Endodermal cell (in vitro differentiated cells): ENCODE measurements at regions not wholly inside any gene's neighbourhood (a gene's known extent, or its start where the extent isn't known, plus 50 kb on each side); places are given as distances from the start of the nearest gene placed in this dataset.

Source experiments
- DNase-seq: peaks from one replicate; pipeline ENCODE4 v3.0.0-alpha.2; 2017
- H3K27ac ChIP-seq: 2 replicates; pipeline ENCODE4 v1.5.1; 2013; ENCODE audit warnings: mild to moderate bottlenecking, low read depth, low read length, moderate library complexity
- H3K27me3 ChIP-seq: 2 replicates; pipeline ENCODE4 v1.6.1; 2013; ENCODE audit warnings: mild to moderate bottlenecking, low read length, moderate library complexity; ENCODE audit not compliant: insufficient read depth, control insufficient read depth, poor library complexity, severe bottlenecking
- H3K36me3 ChIP-seq: 2 replicates; pipeline ENCODE4 v1.7.0; 2013; ENCODE audit warnings: mild to moderate bottlenecking, low read length, moderate library complexity; ENCODE audit not compliant: control insufficient read depth, insufficient read depth
- H3K4me1 ChIP-seq: one replicate; pipeline ENCODE4 v1.7.0; 2013; ENCODE audit warnings: low read length; ENCODE audit not compliant: control insufficient read depth, insufficient read depth
- H3K4me3 ChIP-seq: 2 replicates; pipeline ENCODE4 v1.5.1; 2013; ENCODE audit warnings: mild to moderate bottlenecking, low read length, moderate library complexity
- H3K9ac ChIP-seq: 2 replicates; pipeline ENCODE4 v1.6.1; 2013; ENCODE audit warnings: mild to moderate bottlenecking, low read length, moderate library complexity; ENCODE audit not compliant: poor library complexity, severe bottlenecking; ENCODE audit errors: extremely low read depth
- H3K9me3 ChIP-seq: 2 replicates; pipeline ENCODE4 v1.6.1; 2013; ENCODE audit warnings: mild to moderate bottlenecking, low read length, moderate library complexity; ENCODE audit not compliant: control insufficient read depth
- H3K27ac Mint-ChIP-seq: 2 replicates; pipeline ENCODE4 v1.8.0; 2020; ENCODE audit warnings: mixed read lengths
- H3K27me3 Mint-ChIP-seq: 2 replicates; pipeline ENCODE4 v1.8.0; 2021; ENCODE audit warnings: mild to moderate bottlenecking, mixed read lengths; ENCODE audit not compliant: insufficient read depth
- H3K36me3 Mint-ChIP-seq: 2 replicates; pipeline ENCODE4 v1.8.0; 2020; ENCODE audit warnings: low read depth, mixed read lengths
- H3K4me1 Mint-ChIP-seq: 2 replicates; pipeline ENCODE4 v1.8.0; 2020; ENCODE audit warnings: mixed read lengths
- H3K4me3 Mint-ChIP-seq: 2 replicates; pipeline ENCODE4 v1.8.0; 2020; ENCODE audit warnings: mild to moderate bottlenecking, moderate library complexity, mixed read lengths
- H3K9me3 Mint-ChIP-seq: 2 replicates; pipeline ENCODE4 v1.8.0; 2020; ENCODE audit warnings: mild to moderate bottlenecking, mixed read lengths
- WGBS, 2 experiments: methylation state at CpG; one replicate each; pipeline versions ENCODE4 v1.1.5 to v1.1.7; 2013; ENCODE audit warnings: missing lambda C conversion rate in 2 of 2, mixed read lengths in 1 of 2; ENCODE audit not compliant: insufficient coverage in 1 of 2, insufficient read length in 1 of 2; 5-methylcytosine and 5-hydroxymethylcytosine counted together
- TF ChIP-seq, protein P1 (sequence below): fragments of 200-600 bp; sonication (generic); conservative IDR thresholded peaks from 2 replicates; pipeline ENCODE4 v1.5.0; 2021; ENCODE audit warnings: antibody characterized with exemption, mild to moderate bottlenecking

DNA sequence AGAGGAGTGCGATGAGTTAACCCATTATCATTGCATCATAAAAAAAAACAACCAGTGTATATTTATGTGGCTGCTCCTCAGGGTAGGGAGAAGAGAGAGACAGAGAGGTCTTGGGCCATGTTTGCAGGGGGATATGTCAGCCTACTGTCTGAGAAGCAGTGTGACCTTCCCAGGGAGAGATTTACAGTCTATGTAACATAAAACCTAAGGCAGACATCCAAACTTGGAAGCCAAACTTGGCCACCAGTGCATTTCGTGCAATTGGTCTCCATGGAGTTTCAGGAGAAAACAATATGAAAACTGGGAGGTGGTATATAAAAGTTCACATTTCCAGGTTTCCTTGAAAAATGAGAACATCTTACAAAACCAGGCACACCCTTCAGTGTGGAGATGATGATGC lies 85.9 kb upstream of the CXCL12 start:
- H3K27me3 ChIP-seq: no peaks in the 10 kb centered on the region
- H3K9me3 ChIP-seq: no peaks in the 10 kb centered on the region
- H3K4me3 Mint-ChIP-seq: no peak overlapping the region
- no peaks in the 10 kb centered on the region for H3K4me1 ChIP-seq
- no peaks in the 10 kb centered on the region for H3K36me3 ChIP-seq
- no peak overlapping the region for H3K4me3 ChIP-seq
- H3K4me1 Mint-ChIP-seq: no peaks in the 10 kb centered on the region
- no peak overlapping the region for H3K27ac Mint-ChIP-seq
- no peaks in the 10 kb centered on the region for H3K36me3 Mint-ChIP-seq
- H3K9ac ChIP-seq: no peak overlapping the region
- no peak overlapping the region for H3K27ac ChIP-seq
- WGBS, 2 experiments: 85 to 100% methylated on average over 1 of the region's 2 CpGs
- no peaks in the 10 kb centered on the region for H3K9me3 Mint-ChIP-seq
- TF ChIP-seq, protein P1, sequence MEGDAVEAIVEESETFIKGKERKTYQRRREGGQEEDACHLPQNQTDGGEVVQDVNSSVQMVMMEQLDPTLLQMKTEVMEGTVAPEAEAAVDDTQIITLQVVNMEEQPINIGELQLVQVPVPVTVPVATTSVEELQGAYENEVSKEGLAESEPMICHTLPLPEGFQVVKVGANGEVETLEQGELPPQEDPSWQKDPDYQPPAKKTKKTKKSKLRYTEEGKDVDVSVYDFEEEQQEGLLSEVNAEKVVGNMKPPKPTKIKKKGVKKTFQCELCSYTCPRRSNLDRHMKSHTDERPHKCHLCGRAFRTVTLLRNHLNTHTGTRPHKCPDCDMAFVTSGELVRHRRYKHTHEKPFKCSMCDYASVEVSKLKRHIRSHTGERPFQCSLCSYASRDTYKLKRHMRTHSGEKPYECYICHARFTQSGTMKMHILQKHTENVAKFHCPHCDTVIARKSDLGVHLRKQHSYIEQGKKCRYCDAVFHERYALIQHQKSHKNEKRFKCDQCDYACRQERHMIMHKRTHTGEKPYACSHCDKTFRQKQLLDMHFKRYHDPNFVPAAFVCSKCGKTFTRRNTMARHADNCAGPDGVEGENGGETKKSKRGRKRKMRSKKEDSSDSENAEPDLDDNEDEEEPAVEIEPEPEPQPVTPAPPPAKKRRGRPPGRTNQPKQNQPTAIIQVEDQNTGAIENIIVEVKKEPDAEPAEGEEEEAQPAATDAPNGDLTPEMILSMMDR: no peak
- no peak for DNase-seq
- no peaks in the 10 kb centered on the region for H3K27me3 Mint-ChIP-seq

- no peaks in the 10 kb centered on the region for H3K27me3 Mint-ChIP-seq
- DNase-seq: no peak
- no peak overlapping the region for H3K4me3 Mint-ChIP-seq
- TF ChIP-seq, protein P1: no peak
- Histone ChIP-seq H3K4me1 (no peaks in the 10 kb centered on the region), H3K9me3 (no peaks in the 10 kb centered on the region), H3K9ac (no peak overlapping the region), H3K36me3 (no peaks in the 10 kb centered on the region), H3K27ac (no peak overlapping the region), H3K27me3 (no peaks in the 10 kb centered on the region), H3K4me3 (no peak overlapping the region)
- H3K4me1 Mint-ChIP-seq: no peaks in the 10 kb centered on the region
- H3K36me3 Mint-ChIP-seq: no peaks in the 10 kb centered on the region
- no peak overlapping the region for H3K27ac Mint-ChIP-seq
- 90 to 91% methylated on average over 4 to 5 of the region's 5 CpGs for WGBS, 2 experiments
- no peaks in the 10 kb centered on the region for H3K9me3 Mint-ChIP-seq
Observed at GRCh38 chr10:44471410-44471809, 86.5 kb upstream of the CXCL12 start.

DNA sequence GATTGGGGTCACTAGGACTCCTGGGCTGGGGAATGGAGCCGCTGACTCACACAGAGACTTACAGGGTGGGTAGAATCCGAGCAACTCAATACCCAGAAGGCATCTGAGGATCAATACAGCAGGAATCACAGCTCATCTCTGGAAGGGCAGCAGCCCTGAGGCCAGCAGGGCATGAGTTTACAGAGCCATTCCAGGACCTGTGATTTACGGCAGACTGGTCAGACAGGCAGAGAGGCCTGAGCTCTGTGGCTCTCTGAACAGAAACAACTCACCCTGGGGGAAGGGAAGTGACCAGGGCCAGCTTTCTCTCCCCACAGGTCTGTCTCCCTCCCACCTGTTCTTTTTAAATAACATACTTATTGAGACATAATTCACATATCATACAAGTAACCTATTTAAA lies 88.2 kb upstream of the CXCL12 start:
- no peak for DNase-seq
- H3K27me3 ChIP-seq: no peaks in the 10 kb centered on the region
- H3K4me1 ChIP-seq: no peaks in the 10 kb centered on the region
- no peak overlapping the region for H3K27ac ChIP-seq
- H3K27me3 Mint-ChIP-seq: no peaks in the 10 kb centered on the region
- 90 to 91% methylated on average over 2 to 3 of the region's 3 CpGs for WGBS, 2 experiments
- no peaks in the 10 kb centered on the region for H3K36me3 ChIP-seq
- no peaks in the 10 kb centered on the region for H3K4me1 Mint-ChIP-seq
- TF ChIP-seq, protein P1: no peak
- no peak overlapping the region for H3K27ac Mint-ChIP-seq
- no peaks in the 10 kb centered on the region for H3K36me3 Mint-ChIP-seq
- no peaks in the 10 kb centered on the region for H3K9me3 Mint-ChIP-seq
- no peak overlapping the region for H3K4me3 ChIP-seq
- no peaks in the 10 kb centered on the region for H3K9me3 ChIP-seq
- H3K4me3 Mint-ChIP-seq: no peak overlapping the region
- no peak overlapping the region for H3K9ac ChIP-seq
